ENCODE measurements at regions not wholly inside any gene's neighbourhood (a gene's known extent, or its start where the extent isn't known, plus 50 kb on each side); places are given as distances from the start of the nearest gene placed in this dataset.

GRCh38 chr22:48705917-48706605 is 1121.6 kb downstream of the BRD1 start:
- H4K5ac ChIP-seq (ENCODE audit: low read depth, low read length) = no peak overlapping the region
- no peak overlapping the region for H2BK5ac ChIP-seq (ENCODE audit: low read depth, low read length, poor library complexity, severe bottlenecking)
- H3K14ac ChIP-seq (replicated peaks; ENCODE audit: low read depth, low read length) = no peak overlapping the region
- no peak overlapping the region for H2AK5ac ChIP-seq (ENCODE audit: low read depth, low read length)
- no peak overlapping the region for H3K9ac ChIP-seq (ENCODE audit: low read depth, low read length)
- no peak overlapping the region for H4K91ac ChIP-seq (ENCODE audit: insufficient read depth, low read depth, low read length)
- no peak overlapping the region for H3K4ac ChIP-seq (ENCODE audit: low read depth, low read length)
- H3K36me3 ChIP-seq (ENCODE audit: control insufficient read depth, insufficient read depth, low read length) = no peaks in the 10 kb centered on the region
- no peak overlapping the region for H2AFZ ChIP-seq (replicated peaks; ENCODE audit: low read length, poor library complexity)
- dilution Hi-C loops (cut with HindIII; ENCODE audit: low sequenced_read_pairs, unreplicated experiment) (no loop called here), intact Hi-C loops (cut with micrococcal nuclease) (no loop called here), in situ Hi-C loops (cut with MboI; ENCODE audit: low sequenced_read_pairs) (no loop called here)
- WGBS, 2 experiments (ENCODE audit: extremely low coverage in 2 of 2, insufficient read length in 1 of 2) = 20% methylated on average over 1 of the region's 16 CpGs; no CpG with 5 or more reads in 1 of the 2 experiments
- no peak overlapping the region for H2AK9ac ChIP-seq (replicated peaks; ENCODE audit: low read depth, low read length, poor library complexity)
- H4K20me1 ChIP-seq (ENCODE audit: insufficient read depth, low read length) = no peaks in the 10 kb centered on the region
- H3K4me3 ChIP-seq (ENCODE audit: insufficient read depth, low read depth, low read length) = no peak overlapping the region
- no peak for TF ChIP-seq BHLHE40 (IDR thresholded peaks at IDR 0.05; ENCODE audit: low read depth, low read length)
- no peak for TF ChIP-seq SMC3 (IDR thresholded peaks at IDR 0.05; ENCODE audit: low read depth, low read length)
- no peak for TF ChIP-seq CEBPB (IDR thresholded peaks at IDR 0.05; ENCODE audit: low read depth, low read length)
- TF ChIP-seq NFE2L2 (IDR thresholded peaks at IDR 0.05; ENCODE audit: low read depth, low read length) = no peak
- TF ChIP-seq POLR2A (IDR thresholded peaks at IDR 0.05; ENCODE audit: low read depth, low read length) = no peak
- no peak for TF ChIP-seq RFX5 (IDR thresholded peaks at IDR 0.05; ENCODE audit: low read depth, low read length)
- no peak for TF ChIP-seq FOS (IDR thresholded peaks at IDR 0.05; ENCODE audit: low read depth, low read length)
- TF ChIP-seq RAD21 (IDR thresholded peaks at IDR 0.05; ENCODE audit: low read length) = no peak
- no peak for TF ChIP-seq CTCF (conservative IDR thresholded peaks at IDR 0.05; ENCODE audit: low read depth, low read length)
- no peak overlapping the region for H3K23ac ChIP-seq (ENCODE audit: low read depth, low read length)
- no peak overlapping the region for H4K8ac ChIP-seq (ENCODE audit: low read depth in 2 of 2, low read length in 2 of 2)
- POLR2A ChIA-PET (ENCODE audit: unreplicated experiment) = no interaction called here
- no peak overlapping the region for H2BK120ac ChIP-seq (ENCODE audit: low read depth, low read length)
- H3K9me1 ChIP-seq (ENCODE audit: insufficient read depth, low read length) = no peaks in the 10 kb centered on the region
- H2BK15ac ChIP-seq (ENCODE audit: low read depth, low read length) = no peak overlapping the region
- no peak overlapping the region for H3K27ac ChIP-seq (ENCODE audit: insufficient read depth, low read length)
- H3K79me1 ChIP-seq (ENCODE audit: low read depth in 1 of 2, low read length in 2 of 2) = no peaks in the 10 kb centered on the region
- H3K27me3 ChIP-seq (ENCODE audit: control insufficient read depth, insufficient read depth, low read length) = no peaks in the 10 kb centered on the region
- H3K18ac ChIP-seq (ENCODE audit: low read depth, low read length) = no peak overlapping the region
- H3K56ac ChIP-seq (ENCODE audit: extremely low read depth, insufficient read depth, low read length) = no peak overlapping the region
- no peak for ATAC-seq (ENCODE audit: low read depth)
- H3K4me1 ChIP-seq (ENCODE audit: control insufficient read depth, insufficient read depth, low read length) = no peaks in the 10 kb centered on the region
- H2BK20ac ChIP-seq (ENCODE audit: low read depth, low read length) = no peak overlapping the region
- H3K4me2 ChIP-seq (ENCODE audit: low read depth, low read length) = no peak overlapping the region
- BruUV-seq (replicated peaks) = no TSS peak
- peaks cover 85% of the 10 kb centered on the region for H3K9me3 ChIP-seq (ENCODE audit: control insufficient read depth, insufficient read depth, low read length)
- no peak for DNase-seq
- CTCF ChIA-PET = no interaction called here

Data from IMR-90 (cell line).